Tibial nerve (tissue), 4 donors: ENCODE measurements at regions not wholly inside any gene's neighbourhood (a gene's known extent, or its start where the extent isn't known, plus 50 kb on each side); places are given as distances from the start of the nearest gene placed in this dataset.
A peak's percentile ranks its signal among the peaks of the same experiment; 100 is the strongest.

Experiments
- DNase-seq, 2 donors: peaks; one replicate each; pipeline ENCODE4 v3.0.0-alpha.2; 2019; ENCODE audit warnings: low spot score in 2 of 2
- H3K27ac ChIP-seq, 4 donors: fragments of 200-600 bp; sonication (generic) in 3 of 4; one replicate each; pipeline ENCODE4 v1.5.1; 2017 to 2019; ENCODE audit warnings: mild to moderate bottlenecking in 1 of 4
- H3K27me3 ChIP-seq, 2 donors: fragments of 200-600 bp; sonication (generic) in 1 of 2; one replicate each; pipeline versions ENCODE4 v1.5.1 to v1.6.0; 2017 to 2019
- H3K36me3 ChIP-seq, 3 donors: fragments of 200-600 bp; sonication (generic); one replicate each; pipeline ENCODE4 v1.5.1; 2018 to 2019
- H3K4me1 ChIP-seq, 4 donors: fragments of 200-600 bp; sonication (generic) in 3 of 4; one replicate each; pipeline ENCODE4 v1.5.1; 2017 to 2019
- H3K4me3 ChIP-seq, 4 donors: fragments of 200-600 bp; sonication (generic) in 3 of 4; one replicate each; pipeline ENCODE4 v1.5.1; 2017 to 2019; ENCODE audit warnings: mild to moderate bottlenecking in 1 of 4, moderate library complexity in 1 of 4
- H3K9me3 ChIP-seq, 4 donors: fragments of 200-600 bp; sonication (generic) in 3 of 4; one replicate each; pipeline ENCODE4 v1.5.1; 2017 to 2019
- EP300 ChIP-seq, 2 donors: sonication (generic); formaldehyde crosslinking; IDR thresholded peaks; one replicate each; pipeline ENCODE4 v1.6.1; 2017; ENCODE audit warnings: antibody characterized with exemption in 2 of 2, mild to moderate bottlenecking in 1 of 2
- POLR2A ChIP-seq, 2 donors: fragments of 450-650 bp; IDR thresholded peaks; one replicate each; pipeline ENCODE4 v1.6.1; 2017; ENCODE audit warnings: antibody characterized with exemption in 2 of 2, mild to moderate bottlenecking in 2 of 2, moderate library complexity in 2 of 2
- WGBS, 2 donors: methylation state at CpG; one replicate each; pipeline ENCODE4 v1.1.5; 2018; 5-methylcytosine and 5-hydroxymethylcytosine counted together
- TF ChIP-seq, protein P1 (sequence below), 5 experiments: fragments of 200-600 bp in 3 of 5; fragments of 450-650 bp in 2 of 5; sonication (generic) in 3 of 5; IDR thresholded peaks; one replicate each; pipeline ENCODE4 v1.5.1; 2016 to 2019; ENCODE audit warnings: antibody characterized with exemption in 5 of 5, mild to moderate bottlenecking in 3 of 5, moderate library complexity in 2 of 5

DNA sequence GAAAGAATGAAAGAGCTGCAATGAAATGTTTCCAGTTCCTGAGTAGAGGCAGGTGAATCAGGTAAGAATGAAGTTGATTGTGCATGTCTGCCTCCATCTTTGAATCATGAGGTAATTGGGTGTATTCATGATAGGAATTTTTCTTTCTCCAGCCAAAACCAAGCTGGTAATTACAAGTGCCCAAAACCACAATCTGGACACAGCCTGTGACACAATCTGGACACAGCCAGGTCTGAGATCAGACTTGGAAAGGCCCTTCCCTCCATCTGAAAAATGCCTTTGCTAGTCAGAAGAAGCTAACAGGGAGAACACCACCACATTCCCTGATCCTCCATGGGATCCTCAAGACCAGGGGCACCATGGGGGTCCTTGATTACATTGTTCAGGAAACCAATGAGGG, 338.5 kb upstream of the THBS1 start:
- Histone ChIP-seq H3K36me3 (no peaks in the 10 kb centered on the region), H3K9me3 (no peaks in the 10 kb centered on the region), H3K4me3 (no peak overlapping the region), H3K27ac (no peak overlapping the region), H3K4me1 (no peaks in the 10 kb centered on the region), H3K27me3 (no peaks in the 10 kb centered on the region)
- peak in 1 of 2 donors; percentile 12 for DNase-seq
- TF ChIP-seq EP300 (IDR thresholded peaks at IDR 0.05) (peak in 1 of 2 donors; percentile 47), POLR2A (IDR thresholded peaks at IDR 0.05) (no peak)

DNA sequence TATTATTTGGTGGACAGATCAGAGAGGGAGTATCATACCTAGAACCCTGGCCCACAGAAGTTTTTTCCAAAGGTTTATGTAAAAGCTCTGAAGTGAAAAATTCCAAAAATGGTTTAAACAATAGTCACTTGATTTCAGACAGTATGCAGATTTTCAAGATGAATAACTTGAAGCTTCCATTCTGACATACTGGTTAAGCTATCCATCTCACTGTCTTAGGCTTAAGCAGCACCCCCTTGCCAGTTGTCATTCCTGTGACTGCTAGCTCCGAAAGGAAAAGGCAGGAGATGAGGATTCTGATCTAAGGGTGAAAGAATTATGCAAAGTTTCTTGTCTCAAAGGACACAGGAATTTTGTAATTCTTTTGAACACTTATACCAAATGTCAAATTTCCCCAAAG, 337.5 kb upstream of the THBS1 start:
- H3K27me3 ChIP-seq = no peaks in the 10 kb centered on the region
- TF ChIP-seq EP300 (IDR thresholded peaks at IDR 0.05) = no peak
- no peak for TF ChIP-seq POLR2A (IDR thresholded peaks at IDR 0.05)
- TF ChIP-seq, protein P1, sequence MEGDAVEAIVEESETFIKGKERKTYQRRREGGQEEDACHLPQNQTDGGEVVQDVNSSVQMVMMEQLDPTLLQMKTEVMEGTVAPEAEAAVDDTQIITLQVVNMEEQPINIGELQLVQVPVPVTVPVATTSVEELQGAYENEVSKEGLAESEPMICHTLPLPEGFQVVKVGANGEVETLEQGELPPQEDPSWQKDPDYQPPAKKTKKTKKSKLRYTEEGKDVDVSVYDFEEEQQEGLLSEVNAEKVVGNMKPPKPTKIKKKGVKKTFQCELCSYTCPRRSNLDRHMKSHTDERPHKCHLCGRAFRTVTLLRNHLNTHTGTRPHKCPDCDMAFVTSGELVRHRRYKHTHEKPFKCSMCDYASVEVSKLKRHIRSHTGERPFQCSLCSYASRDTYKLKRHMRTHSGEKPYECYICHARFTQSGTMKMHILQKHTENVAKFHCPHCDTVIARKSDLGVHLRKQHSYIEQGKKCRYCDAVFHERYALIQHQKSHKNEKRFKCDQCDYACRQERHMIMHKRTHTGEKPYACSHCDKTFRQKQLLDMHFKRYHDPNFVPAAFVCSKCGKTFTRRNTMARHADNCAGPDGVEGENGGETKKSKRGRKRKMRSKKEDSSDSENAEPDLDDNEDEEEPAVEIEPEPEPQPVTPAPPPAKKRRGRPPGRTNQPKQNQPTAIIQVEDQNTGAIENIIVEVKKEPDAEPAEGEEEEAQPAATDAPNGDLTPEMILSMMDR (IDR thresholded peaks at IDR 0.05) = no peak
- H3K4me3 ChIP-seq = no peak overlapping the region
- DNase-seq = no peak
- peaks cover 0 to 9% (median 0%) of the 10 kb centered on the region in 4 donors for H3K4me1 ChIP-seq
- no peaks in the 10 kb centered on the region for H3K9me3 ChIP-seq
- H3K36me3 ChIP-seq = no peaks in the 10 kb centered on the region
- 71 to 89% methylated on average over 1 of the region's 1 CpG for WGBS, 2 donors
- H3K27ac ChIP-seq = no peak overlapping the region

DNA sequence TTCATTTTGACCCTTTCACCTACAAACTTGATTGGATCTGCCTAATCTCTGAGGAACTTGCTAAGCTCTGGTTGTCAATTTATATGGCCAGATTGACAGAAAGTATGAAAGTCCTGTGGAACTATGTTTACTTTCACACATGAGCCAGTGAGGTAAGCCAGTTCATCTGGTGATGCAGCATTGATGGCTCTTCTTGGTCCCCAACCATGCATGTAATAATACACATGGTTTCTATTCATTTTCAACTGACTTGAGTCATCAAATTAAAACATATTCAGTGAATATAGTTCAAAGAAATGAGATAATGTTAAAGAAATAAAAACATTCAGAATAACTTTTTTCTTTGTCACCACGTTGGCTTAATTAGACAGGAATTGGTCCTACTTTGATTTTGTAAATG, 336.1 kb upstream of the THBS1 start:
- 83 to 84% methylated on average over 1 of the region's 1 CpG for WGBS, 2 donors
- Histone ChIP-seq H3K4me3 (no peak overlapping the region), H3K27me3 (no peaks in the 10 kb centered on the region), H3K9me3 (no peaks in the 10 kb centered on the region), H3K4me1 (peaks cover 0 to 14% (median 0%) of the 10 kb centered on the region in 4 donors), H3K27ac (no peak overlapping the region), H3K36me3 (no peaks in the 10 kb centered on the region)
- TF ChIP-seq POLR2A (IDR thresholded peaks at IDR 0.05) = no peak
- TF ChIP-seq, protein P1 (IDR thresholded peaks at IDR 0.05) = no peak
- no peak for TF ChIP-seq EP300 (IDR thresholded peaks at IDR 0.05)
- DNase-seq = no peak

DNA sequence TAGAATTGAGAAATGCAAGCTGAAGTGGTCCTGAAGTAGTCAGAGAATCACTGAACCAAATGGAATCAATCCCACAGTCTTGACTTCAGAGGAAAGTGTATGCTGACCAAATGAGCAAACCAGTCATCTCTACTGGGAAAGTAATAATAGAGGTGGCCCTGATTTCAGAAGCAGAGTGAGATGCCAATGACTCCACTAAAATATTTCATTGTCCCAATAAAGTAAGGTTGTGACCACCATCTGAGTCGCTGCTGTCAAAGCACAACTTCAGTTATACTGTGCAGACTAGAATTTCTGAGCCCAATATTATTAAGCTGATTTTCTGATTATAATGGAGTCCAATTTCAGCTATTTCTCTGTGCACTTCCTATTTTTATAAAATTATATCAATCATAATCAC, 334.4 kb upstream of the THBS1 start:
- DNase-seq = no peak
- Histone ChIP-seq H3K9me3 (no peaks in the 10 kb centered on the region), H3K36me3 (no peaks in the 10 kb centered on the region), H3K27me3 (no peaks in the 10 kb centered on the region), H3K4me1 (peaks cover 0 to 14% (median 0%) of the 10 kb centered on the region in 4 donors), H3K27ac (no peak overlapping the region), H3K4me3 (no peak overlapping the region)
- WGBS, 2 donors = 91 to 95% methylated on average over 1 of the region's 1 CpG
- TF ChIP-seq POLR2A (IDR thresholded peaks at IDR 0.05) (no peak), EP300 (IDR thresholded peaks at IDR 0.05) (no peak)
- TF ChIP-seq, protein P1 (IDR thresholded peaks at IDR 0.05) = no peak

DNA sequence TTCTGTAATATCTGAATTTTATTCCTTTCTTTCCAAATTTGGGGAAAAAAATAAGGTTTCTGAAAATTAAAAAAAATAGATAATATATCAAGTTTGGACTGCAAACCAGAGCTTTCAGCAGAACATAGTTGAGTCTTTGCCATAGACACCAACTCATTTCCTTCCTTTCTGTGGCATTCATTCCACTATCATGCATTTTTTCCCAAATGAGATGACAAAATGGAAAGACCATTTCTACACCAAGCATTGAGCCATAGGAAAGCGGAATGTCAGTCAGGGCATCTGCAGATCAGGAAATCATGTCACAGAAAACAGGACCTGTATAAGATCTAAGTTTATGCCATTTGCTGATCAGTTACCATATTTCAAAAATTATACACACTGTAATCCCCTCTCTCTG, 333.3 kb upstream of the THBS1 start:
- no peak for DNase-seq
- 95 to 96% methylated on average over 1 of the region's 1 CpG for WGBS, 2 donors

DNA sequence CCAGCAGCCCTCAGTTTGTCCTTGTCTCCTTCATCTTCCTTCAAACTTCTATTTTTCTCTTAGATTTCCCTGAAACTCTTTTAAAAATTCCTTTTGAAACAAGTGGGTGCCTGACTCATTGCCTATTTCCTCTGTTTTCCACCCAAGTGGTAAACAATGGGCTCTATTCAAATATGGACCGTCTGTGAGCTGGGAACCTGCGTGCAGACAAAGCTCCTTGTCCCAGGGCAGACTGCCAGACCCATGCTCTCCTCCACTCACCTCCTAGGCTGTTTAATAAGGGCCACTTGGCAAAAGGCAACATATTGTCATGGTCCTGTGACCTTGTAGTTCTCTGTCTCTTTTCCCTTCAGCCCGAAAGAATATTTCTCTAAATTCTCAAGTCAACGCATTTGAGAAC, 332.7 kb upstream of the THBS1 start:
- peak overlapping the region in 1 of 4 donors; percentile 32 for H3K27ac ChIP-seq
- no peak for DNase-seq
- H3K27me3 ChIP-seq = no peaks in the 10 kb centered on the region
- WGBS, 2 donors = 42 to 49% methylated on average over 4 of the region's 4 CpGs
- H3K36me3 ChIP-seq = no peaks in the 10 kb centered on the region
- TF ChIP-seq POLR2A (IDR thresholded peaks at IDR 0.05) = no peak
- TF ChIP-seq, protein P1 (IDR thresholded peaks at IDR 0.05) = no peak
- TF ChIP-seq EP300 (IDR thresholded peaks at IDR 0.05) = no peak
- peaks cover 0 to 14% (median 0%) of the 10 kb centered on the region in 4 donors for H3K4me1 ChIP-seq
- H3K4me3 ChIP-seq = no peak overlapping the region
- H3K9me3 ChIP-seq = no peaks in the 10 kb centered on the region

More for the DNA sequence above, 333.3 kb upstream of the THBS1 start:
- Histone ChIP-seq H3K27ac (no peak overlapping the region), H3K36me3 (no peaks in the 10 kb centered on the region), H3K27me3 (no peaks in the 10 kb centered on the region), H3K9me3 (no peaks in the 10 kb centered on the region), H3K4me3 (no peak overlapping the region), H3K4me1 (peaks cover 0 to 14% (median 0%) of the 10 kb centered on the region in 4 donors)
- TF ChIP-seq POLR2A (IDR thresholded peaks at IDR 0.05) = no peak
- no peak for TF ChIP-seq EP300 (IDR thresholded peaks at IDR 0.05)
